ENCODE measurements at regions not wholly inside any gene's neighbourhood (a gene's known extent, or its start where the extent isn't known, plus 50 kb on each side); places are given as distances from the start of the nearest gene placed in this dataset.

GRCh38 chr6:168823397-168824212 lies 382.6 kb downstream of the SMOC2 start:
- intact Hi-C loops (cut with DNase I) = no loop called here
- Histone ChIP-seq H3K36me3 (no peaks in the 10 kb centered on the region), H3K4me3 (no peak overlapping the region), H3K27me3 (no peaks in the 10 kb centered on the region), H3K4me1 (peaks cover 0 to 5% (median 0%) of the 10 kb centered on the region in 12 donors), H3K27ac (no peak overlapping the region), H3K9me3 (peaks cover 0 to 3% (median 0%) of the 10 kb centered on the region in 12 donors)
- ATAC-seq (no peak), DNase-seq (no peak)
- 36 to 40% (median 40%) methylated on average over 12 of the region's 12 CpGs for whole genome bisulfite sequencing, 4 donors
- TF ChIP-seq POLR2A (IDR thresholded peaks at IDR 0.05) (no peak), CTCF (IDR thresholded peaks at IDR 0.05) (no peak)

- intact Hi-C loops (cut with DNase I) = no loop called here
- ATAC-seq = no peak
- no peaks in the 10 kb centered on the region for H3K27me3 ChIP-seq
- WGBS, 4 donors = 42 to 74% (median 65%) methylated on average over 3 to 9 of the region's 9 CpGs
- H3K36me3 ChIP-seq = no peaks in the 10 kb centered on the region
- peaks cover 0 to 5% (median 0%) of the 10 kb centered on the region in 12 donors for H3K4me1 ChIP-seq
- TF ChIP-seq CTCF (IDR thresholded peaks at IDR 0.05) = no peak
- TF ChIP-seq POLR2A (IDR thresholded peaks at IDR 0.05) = no peak
- no peak for DNase-seq
- no peak overlapping the region for H3K27ac ChIP-seq
- no peak overlapping the region for H3K4me3 ChIP-seq
- peaks cover 0 to 14% (median 8%) of the 10 kb centered on the region in 12 donors for H3K9me3 ChIP-seq
These were observed 381.4 kb downstream of the SMOC2 start for GRCh38 chr6:168822376-168822775.

- TF ChIP-seq POLR2A (IDR thresholded peaks at IDR 0.05) (no peak), CTCF (IDR thresholded peaks at IDR 0.05) (no peak)
- intact Hi-C loops (cut with DNase I) = no loop called here
- Histone ChIP-seq H3K36me3 (no peaks in the 10 kb centered on the region), H3K9me3 (peaks cover 0 to 23% (median 15%) of the 10 kb centered on the region in 12 donors), H3K27me3 (no peaks in the 10 kb centered on the region), H3K4me3 (no peak overlapping the region), H3K27ac (no peak overlapping the region), H3K4me1 (peaks cover 0 to 5% (median 0%) of the 10 kb centered on the region in 12 donors)
- ATAC-seq (no peak), DNase-seq (no peak)
- 73 to 86% (median 82%) methylated on average over 8 of the region's 8 CpGs for WGBS, 4 donors
These were observed 378.6 kb downstream of the SMOC2 start for GRCh38 chr6:168819546-168819945.

GRCh38 chr6:168817558-168818159 lies 376.7 kb downstream of the SMOC2 start:
- H3K36me3 ChIP-seq = no peaks in the 10 kb centered on the region
- no peaks in the 10 kb centered on the region for H3K27me3 ChIP-seq
- H3K4me1 ChIP-seq = no peaks in the 10 kb centered on the region
- TF ChIP-seq CTCF (IDR thresholded peaks at IDR 0.05) = no peak
- no peak for TF ChIP-seq POLR2A (IDR thresholded peaks at IDR 0.05)
- peaks cover 0 to 23% (median 15%) of the 10 kb centered on the region in 12 donors for H3K9me3 ChIP-seq
- H3K4me3 ChIP-seq = no peak overlapping the region
- no peak for ATAC-seq
- no peak for DNase-seq
- intact Hi-C loops (cut with DNase I) = no loop called here
- no peak overlapping the region for H3K27ac ChIP-seq
- 11 to 37% (median 31%) methylated on average over 1 of the region's 1 CpG for WGBS, 4 donors

All from heart left ventricle (tissue), 16 donors.